GM23248 (cell line): ENCODE measurements at regions not wholly inside any gene's neighbourhood (a gene's known extent, or its start where the extent isn't known, plus 50 kb on each side); places are given as distances from the start of the nearest gene placed in this dataset.

Source experiments
- DNase-seq: peaks from one replicate; pipeline ENCODE4 v3.0.0-alpha.2; 2015
- H2AFZ ChIP-seq: fragments of 200-600 bp; sonication (generic); 2 replicates; pipeline ENCODE4 v1.6.1; 2016; ENCODE audit warnings: antibody characterized with exemption
- H3F3A ChIP-seq: fragments of 200-600 bp; sonication (generic); 2 replicates; pipeline ENCODE4 v1.6.1; 2016; ENCODE audit warnings: mild to moderate bottlenecking, antibody characterized with exemption, mixed run types; ENCODE audit not compliant: insufficient read depth
- H3K27ac ChIP-seq: fragments of 200-600 bp; sonication (generic); 2 replicates; pipeline ENCODE4 v1.5.1; 2016; ENCODE audit warnings: mild to moderate bottlenecking
- H3K27me3 ChIP-seq: fragments of 200-600 bp; sonication (generic); replicated peaks from 2 replicates; pipeline ENCODE4 v1.6.1; 2016; ENCODE audit warnings: mild to moderate bottlenecking; ENCODE audit not compliant: insufficient read depth
- H3K36me3 ChIP-seq: fragments of 200-600 bp; sonication (generic); 2 replicates; pipeline ENCODE4 v1.6.1; 2016; ENCODE audit warnings: low read depth, mild to moderate bottlenecking
- H3K4me1 ChIP-seq: fragments of 200-600 bp; sonication (generic); 2 replicates; pipeline ENCODE4 v1.6.1; 2016; ENCODE audit warnings: mild to moderate bottlenecking; ENCODE audit not compliant: insufficient read depth
- H3K4me2 ChIP-seq: fragments of 200-600 bp; sonication (generic); one replicate; pipeline ENCODE4 v1.6.1; 2016; ENCODE audit warnings: mild to moderate bottlenecking; ENCODE audit not compliant: unreplicated experiment
- H3K4me3 ChIP-seq: fragments of 200-600 bp; sonication (generic); 2 replicates; pipeline ENCODE4 v1.5.1; 2016; ENCODE audit warnings: mild to moderate bottlenecking
- H3K79me2 ChIP-seq: fragments of 200-600 bp; sonication (generic); 2 replicates; pipeline ENCODE4 v1.6.1; 2016; ENCODE audit warnings: mild to moderate bottlenecking; ENCODE audit not compliant: insufficient read depth
- H3K9ac ChIP-seq: fragments of 200-600 bp; sonication (generic); 2 replicates; pipeline ENCODE4 v1.6.1; 2016; ENCODE audit warnings: mild to moderate bottlenecking
- H3K9me2 ChIP-seq: fragments of 200-600 bp; sonication (generic); 2 replicates; pipeline ENCODE4 v1.6.1; 2016; ENCODE audit warnings: mixed run types, mild to moderate bottlenecking, moderate library complexity; ENCODE audit not compliant: insufficient read depth
- H3K9me3 ChIP-seq: fragments of 200-600 bp; sonication (generic); one replicate; pipeline ENCODE4 v1.6.1; 2017; ENCODE audit warnings: low read depth
- H4K20me1 ChIP-seq: fragments of 200-600 bp; sonication (generic); 2 replicates; pipeline ENCODE4 v1.6.0; 2016; ENCODE audit not compliant: insufficient read depth
- EZH2 ChIP-seq: fragments of 200-600 bp; sonication (generic); IDR thresholded peaks from 2 replicates; pipeline ENCODE4 v1.6.1; 2018; ENCODE audit warnings: antibody characterized with exemption, mild to moderate bottlenecking; ENCODE audit not compliant: insufficient read depth, poor library complexity, severe bottlenecking
- EZH2phosphoT487 ChIP-seq: fragments of 200-600 bp; sonication (generic); IDR thresholded peaks from 2 replicates; pipeline ENCODE4 v1.6.1; 2018; ENCODE audit warnings: antibody characterized with exemption, moderate library complexity, mild to moderate bottlenecking, low read depth; ENCODE audit not compliant: insufficient read depth
- WGBS, 2 experiments: methylation state at CpG; one replicate each; pipeline ENCODE4 v1.1.6; 2015 to 2017; ENCODE audit warnings: low lambda C conversion rate in 2 of 2, low coverage in 1 of 2; ENCODE audit errors: missing lambda C conversion rate in 2 of 2; 5-methylcytosine and 5-hydroxymethylcytosine counted together
- in situ Hi-C: fragments of 300-500 bp; cut with MboI; formaldehyde crosslinking; loops from 2 replicates; pipeline ENCODE4 v1.15.0; 2020

DNA sequence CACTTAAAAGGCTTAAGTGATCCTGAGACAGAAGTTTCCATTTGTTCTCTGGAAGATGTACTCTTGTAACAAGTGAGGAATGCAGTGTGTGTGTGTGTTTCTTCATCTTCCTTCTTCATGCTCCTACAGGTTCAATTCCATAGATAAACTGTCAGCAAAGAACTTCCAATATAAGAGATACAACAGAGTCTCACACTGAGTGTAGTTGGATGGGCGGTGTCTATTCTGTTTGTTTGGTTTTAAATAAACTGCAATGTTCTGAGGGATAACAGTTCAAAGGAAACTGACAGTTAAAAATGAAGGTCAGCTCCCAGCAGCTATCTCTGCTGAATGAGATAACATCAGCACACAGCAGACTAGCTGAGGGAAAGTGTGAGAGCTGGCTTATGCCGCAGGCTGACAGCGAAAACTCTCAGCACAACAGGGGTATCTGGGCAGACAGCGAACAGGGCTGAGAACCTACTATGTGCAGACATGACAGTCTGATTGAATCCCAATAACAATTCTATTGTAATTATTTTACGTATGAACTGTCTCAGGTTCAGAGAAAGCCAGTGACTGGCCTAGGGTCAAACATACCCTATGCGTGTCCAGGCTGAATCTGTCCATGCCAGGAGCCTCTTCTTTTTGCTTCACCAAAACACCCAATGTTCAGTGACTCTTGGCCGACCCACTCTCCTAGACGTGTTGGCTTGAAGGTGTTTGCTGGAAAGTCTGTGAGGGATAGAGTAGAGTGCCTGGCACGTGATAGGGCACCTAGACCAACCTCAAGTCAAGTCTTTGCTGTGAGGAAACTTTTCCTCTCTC is 201.9 kb upstream of the TRIB2 start:
- no peaks in the 10 kb centered on the region for H3K4me1 ChIP-seq
- no peaks in the 10 kb centered on the region for H3K9me2 ChIP-seq
- WGBS, 2 experiments: 76 to 77% methylated on average over 9 of the region's 9 CpGs
- H3K9ac ChIP-seq: no peak overlapping the region
- H4K20me1 ChIP-seq: no peaks in the 10 kb centered on the region
- in situ Hi-C loops: no loop called here
- 0 out of 2 replicates have a peak, but pooled peaks cover 3% of the 10 kb centered on the region for H3F3A ChIP-seq
- DNase-seq: no peak
- no peaks in the 10 kb centered on the region for H3K79me2 ChIP-seq
- no peaks in the 10 kb centered on the region for H3K9me3 ChIP-seq
- no peak overlapping the region for H2AFZ ChIP-seq
- H3K27me3 ChIP-seq: no peaks in the 10 kb centered on the region
- no peak overlapping the region for H3K4me3 ChIP-seq
- H3K36me3 ChIP-seq: no peaks in the 10 kb centered on the region
- TF ChIP-seq EZH2 (no peak), EZH2phosphoT487 (no peak)
- H3K27ac ChIP-seq: no peak overlapping the region
- H3K4me2 ChIP-seq: no peak overlapping the region

DNA sequence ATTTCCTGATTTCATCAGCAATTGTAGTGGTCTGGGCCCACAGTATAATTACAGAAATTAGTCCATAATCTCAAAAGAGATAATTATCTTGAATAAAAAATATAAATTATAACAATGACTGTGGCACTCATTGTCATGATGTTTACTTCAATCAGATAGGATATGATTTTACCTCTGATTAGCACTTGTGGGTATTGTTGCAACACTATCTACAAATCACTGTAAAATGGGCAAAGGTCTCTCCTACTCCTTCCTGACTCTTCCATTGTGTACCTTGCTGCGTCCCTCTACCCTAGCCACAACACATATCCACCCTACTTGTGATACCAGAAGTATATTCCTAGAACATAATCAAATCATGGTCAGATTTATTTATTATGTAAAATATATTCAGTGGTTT is 200.9 kb upstream of the TRIB2 start:
- H4K20me1 ChIP-seq: no peaks in the 10 kb centered on the region
- H3K4me2 ChIP-seq: no peak overlapping the region
- no peaks in the 10 kb centered on the region for H3K79me2 ChIP-seq
- 85% methylated on average over 1 of the region's 1 CpG for WGBS, 2 experiments
- in situ Hi-C loops: no loop called here
- DNase-seq: no peak
- H3K4me3 ChIP-seq: no peak overlapping the region
- 0 out of 2 replicates have a peak, but pooled peaks cover 3% of the 10 kb centered on the region for H3F3A ChIP-seq
- TF ChIP-seq EZH2phosphoT487 (no peak), EZH2 (no peak)
- H2AFZ ChIP-seq: no peak overlapping the region
- H3K9ac ChIP-seq: no peak overlapping the region
- no peak overlapping the region for H3K27ac ChIP-seq
- no peaks in the 10 kb centered on the region for H3K4me1 ChIP-seq
- H3K9me3 ChIP-seq: no peaks in the 10 kb centered on the region
- no peaks in the 10 kb centered on the region for H3K36me3 ChIP-seq
- H3K9me2 ChIP-seq: no peaks in the 10 kb centered on the region
- H3K27me3 ChIP-seq: no peaks in the 10 kb centered on the region

DNA sequence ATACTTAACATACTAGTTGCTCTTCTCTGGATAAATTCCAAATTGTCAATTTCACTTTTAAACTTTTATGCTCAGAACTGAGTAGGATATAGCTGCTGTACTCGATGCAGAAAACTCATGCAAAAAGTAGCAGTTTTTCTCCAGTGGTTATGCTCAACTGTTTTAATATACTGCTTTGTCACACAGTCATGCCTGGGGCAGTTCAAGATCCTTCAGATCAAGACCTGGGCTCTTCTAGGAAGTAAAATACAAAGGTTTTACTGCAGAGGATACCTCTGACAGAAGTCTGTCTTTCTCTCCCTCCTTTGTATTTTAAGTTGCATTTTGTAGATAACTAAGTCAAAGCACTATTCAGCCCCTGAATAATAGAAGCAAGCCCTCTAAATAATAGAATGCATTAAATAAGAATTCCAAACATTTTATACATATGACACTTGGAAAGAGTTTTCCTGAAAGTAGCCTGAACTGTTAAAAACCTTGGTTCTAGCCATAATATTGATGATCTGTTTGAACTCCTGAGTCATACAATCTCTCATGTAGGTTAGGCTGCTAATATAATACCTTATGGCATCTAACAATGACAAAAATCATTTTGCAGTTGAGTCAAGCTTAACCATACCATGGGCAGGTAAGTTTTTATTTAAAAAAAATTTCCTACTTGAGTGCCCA is 183.3 kb upstream of the TRIB2 start:
- Histone ChIP-seq H3K9me3 (no peaks in the 10 kb centered on the region), H3K27ac (peak overlapping the region; percentile 89)
- WGBS, 2 experiments: 86 to 92% methylated on average over 1 of the region's 1 CpG

DNA sequence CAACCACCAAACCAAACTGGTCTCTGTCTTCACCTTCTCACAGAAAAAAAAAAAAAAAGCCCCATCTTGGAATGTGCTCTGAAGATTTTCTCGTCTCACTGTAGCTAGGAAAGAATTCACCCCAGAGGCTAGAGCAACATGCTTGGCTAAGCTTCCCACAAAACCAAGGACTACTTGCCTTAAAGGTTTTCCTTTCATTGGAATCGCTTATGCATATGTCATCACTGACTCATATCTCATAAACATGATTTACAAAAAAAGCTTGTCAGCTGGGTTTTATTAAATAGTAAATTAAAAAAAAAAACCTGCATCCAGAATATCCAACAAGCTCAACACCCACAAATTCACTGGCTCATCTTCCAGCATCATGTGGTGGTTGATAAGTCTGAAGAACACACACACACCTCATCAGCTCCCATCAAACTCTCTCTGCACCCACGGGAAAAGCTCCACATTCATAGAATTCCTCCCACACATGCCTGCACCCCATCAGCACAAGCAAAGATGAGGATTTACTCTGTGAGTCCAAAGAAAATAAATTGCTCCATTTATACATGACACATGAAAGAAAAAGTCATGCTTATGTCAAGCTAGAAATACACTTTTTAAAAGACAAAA is 182.0 kb upstream of the TRIB2 start:
- H3F3A ChIP-seq: peaks cover 27% of the 10 kb centered on the region
- peak overlapping the region; percentile 72 for H2AFZ ChIP-seq
- H3K36me3 ChIP-seq: no peaks in the 10 kb centered on the region
- H3K9me3 ChIP-seq: no peaks in the 10 kb centered on the region
- H3K4me3 ChIP-seq: peak overlapping the region; percentile 61
- H3K4me1 ChIP-seq: peaks cover 26% of the 10 kb centered on the region
- no peaks in the 10 kb centered on the region for H3K9me2 ChIP-seq
- H3K27me3 ChIP-seq: no peaks in the 10 kb centered on the region
- in situ Hi-C loops: no loop called here
- peak; percentile 97 for DNase-seq
- H3K79me2 ChIP-seq: no peaks in the 10 kb centered on the region
- H3K4me2 ChIP-seq: peak overlapping the region; percentile 79
- peak overlapping the region; percentile 89 for H3K27ac ChIP-seq
- H3K9ac ChIP-seq: peak overlapping the region; percentile 74
- TF ChIP-seq EZH2: no peak
- TF ChIP-seq EZH2phosphoT487: peak; percentile 84; the same call in 1 of the 2 replicates
- WGBS, 2 experiments: 1 to 2% methylated on average over 3 of the region's 3 CpGs
- H4K20me1 ChIP-seq: no peaks in the 10 kb centered on the region

More for the DNA sequence above, 183.3 kb upstream of the TRIB2 start:
- no peaks in the 10 kb centered on the region for H3K36me3 ChIP-seq
- peak overlapping the region; percentile 74 for H3K9ac ChIP-seq
- peak; percentile 21 for DNase-seq
- TF ChIP-seq EZH2 (no peak), EZH2phosphoT487 (no peak)
- H2AFZ ChIP-seq: no peak overlapping the region
- no peaks in the 10 kb centered on the region for H3K79me2 ChIP-seq
- H3K27me3 ChIP-seq: no peaks in the 10 kb centered on the region
- in situ Hi-C loops: no loop called here
- H4K20me1 ChIP-seq: no peaks in the 10 kb centered on the region
- H3K4me1 ChIP-seq: peaks cover 26% of the 10 kb centered on the region
- peaks cover 27% of the 10 kb centered on the region for H3F3A ChIP-seq
- peak overlapping the region; percentile 79 for H3K4me2 ChIP-seq
- peak overlapping the region; percentile 61; the same call in 1 of the 2 replicates for H3K4me3 ChIP-seq
- no peaks in the 10 kb centered on the region for H3K9me2 ChIP-seq
